GM21423 (cell line): ENCODE measurements at regions not wholly inside any gene's neighbourhood (a gene's known extent, or its start where the extent isn't known, plus 50 kb on each side); places are given as distances from the start of the nearest gene placed in this dataset.

Experiments
- ATAC-seq: cut with Tn5 transposase; IDR thresholded peaks from one replicate; pipeline ENCODE4 v1.9.1; 2021; ENCODE audit warnings: mild to moderate bottlenecking, moderate library complexity; ENCODE audit not compliant: unreplicated experiment

GRCh38 chr5:29780401-29780800, 1413.1 kb upstream of the CDH6 start:
- ATAC-seq = no peak

GRCh38 chr5:29779141-29779540, 1414.3 kb upstream of the CDH6 start:
- ATAC-seq = no peak

GRCh38 chr5:29777373-29777772, 1416.1 kb upstream of the CDH6 start:
- no peak for ATAC-seq

- no peak for ATAC-seq
Observed at GRCh38 chr5:29770936-29771335, 1422.5 kb upstream of the CDH6 start.

- no peak for ATAC-seq
Observed at GRCh38 chr5:29769474-29769873, 1424.0 kb upstream of the CDH6 start.

GRCh38 chr5:29758986-29759421, 1434.5 kb upstream of the CDH6 start:
- ATAC-seq = no peak

GRCh38 chr5:29750453-29750852, 1443.0 kb upstream of the CDH6 start:
- no peak for ATAC-seq

- ATAC-seq = no peak
Observed at GRCh38 chr5:29744618-29745017, 1448.9 kb upstream of the CDH6 start.

- ATAC-seq = no peak
Observed at GRCh38 chr5:29720954-29721353, 1472.5 kb upstream of the CDH6 start.

- no peak for ATAC-seq
Observed at GRCh38 chr5:29719171-29719570, 1474.3 kb upstream of the CDH6 start.

- no peak for ATAC-seq
Observed at GRCh38 chr5:29715167-29715566, 1478.3 kb upstream of the CDH6 start.

GRCh38 chr5:29702875-29703274, 1490.6 kb upstream of the CDH6 start:
- ATAC-seq = no peak

GRCh38 chr5:29701600-29701999, 1491.9 kb upstream of the CDH6 start:
- ATAC-seq = no peak

- no peak for ATAC-seq
Observed at GRCh38 chr5:29697785-29698414, 1495.6 kb upstream of the CDH6 start.

GRCh38 chr5:29697278-29697677, 1496.2 kb upstream of the CDH6 start:
- ATAC-seq = no peak

- ATAC-seq = no peak
Observed at GRCh38 chr5:29672678-29673077, 1520.8 kb upstream of the CDH6 start.

GRCh38 chr5:29662876-29663275, 1530.6 kb upstream of the CDH6 start:
- no peak for ATAC-seq

- ATAC-seq = no peak
Observed at GRCh38 chr5:29654954-29655353, 1538.5 kb upstream of the CDH6 start.

- no peak for ATAC-seq
Observed at GRCh38 chr5:29649321-29649720, 1544.2 kb upstream of the CDH6 start.

- ATAC-seq = no peak
Observed at GRCh38 chr5:29642601-29643000, 1550.9 kb upstream of the CDH6 start.

GRCh38 chr5:29614206-29614605, 1579.3 kb upstream of the CDH6 start:
- ATAC-seq = no peak

GRCh38 chr5:29588236-29588635, 1605.2 kb upstream of the CDH6 start:
- ATAC-seq = no peak

GRCh38 chr5:29587832-29588231, 1605.7 kb upstream of the CDH6 start:
- no peak for ATAC-seq
